ENCODE measurements at regions not wholly inside any gene's neighbourhood (a gene's known extent, or its start where the extent isn't known, plus 50 kb on each side); places are given as distances from the start of the nearest gene placed in this dataset.

- Histone ChIP-seq H3K27me3 (replicated peaks) (no peaks in the 10 kb centered on the region), H3K4me3 (ENCODE audit: low read depth, low read length) (no peak overlapping the region), H3K36me3 (replicated peaks) (no peaks in the 10 kb centered on the region), H3K27ac (no peak overlapping the region)
- in situ Hi-C loops (cut with HindIII; ENCODE audit: low pct_ligation_motif_present, low sequenced_read_pairs), result no loop called here
- no peak for DNase-seq
- TF ChIP-seq, protein P1, sequence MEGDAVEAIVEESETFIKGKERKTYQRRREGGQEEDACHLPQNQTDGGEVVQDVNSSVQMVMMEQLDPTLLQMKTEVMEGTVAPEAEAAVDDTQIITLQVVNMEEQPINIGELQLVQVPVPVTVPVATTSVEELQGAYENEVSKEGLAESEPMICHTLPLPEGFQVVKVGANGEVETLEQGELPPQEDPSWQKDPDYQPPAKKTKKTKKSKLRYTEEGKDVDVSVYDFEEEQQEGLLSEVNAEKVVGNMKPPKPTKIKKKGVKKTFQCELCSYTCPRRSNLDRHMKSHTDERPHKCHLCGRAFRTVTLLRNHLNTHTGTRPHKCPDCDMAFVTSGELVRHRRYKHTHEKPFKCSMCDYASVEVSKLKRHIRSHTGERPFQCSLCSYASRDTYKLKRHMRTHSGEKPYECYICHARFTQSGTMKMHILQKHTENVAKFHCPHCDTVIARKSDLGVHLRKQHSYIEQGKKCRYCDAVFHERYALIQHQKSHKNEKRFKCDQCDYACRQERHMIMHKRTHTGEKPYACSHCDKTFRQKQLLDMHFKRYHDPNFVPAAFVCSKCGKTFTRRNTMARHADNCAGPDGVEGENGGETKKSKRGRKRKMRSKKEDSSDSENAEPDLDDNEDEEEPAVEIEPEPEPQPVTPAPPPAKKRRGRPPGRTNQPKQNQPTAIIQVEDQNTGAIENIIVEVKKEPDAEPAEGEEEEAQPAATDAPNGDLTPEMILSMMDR (IDR thresholded peaks at IDR 0.05; ENCODE audit: low read depth, low read length, missing control alignments), result no peak
Observed at GRCh38 chr11:92670308-92670890, 299.1 kb upstream of the MTNR1B start.

GRCh38 chr11:92671081-92671480, 298.4 kb upstream of the MTNR1B start:
- no peaks in the 10 kb centered on the region for H3K36me3 ChIP-seq (replicated peaks)

DNA sequence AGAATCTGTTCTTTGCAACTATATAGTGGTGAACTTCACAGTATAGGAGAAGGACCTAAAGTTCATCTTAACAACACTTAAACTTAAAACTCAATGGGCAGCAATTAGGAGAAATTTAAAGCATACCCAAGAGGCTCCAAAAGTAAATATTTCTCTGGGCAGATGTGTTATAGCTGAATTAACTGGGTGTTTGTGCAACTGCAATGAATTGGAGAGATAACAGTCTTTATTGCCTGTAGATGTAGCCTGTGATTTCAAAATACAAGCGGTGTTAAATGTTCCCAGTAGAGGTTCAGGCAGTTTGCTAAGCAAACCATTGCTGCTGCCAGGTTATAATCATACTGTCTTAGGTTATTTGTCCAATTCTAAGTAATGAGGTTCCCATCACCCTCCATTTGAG, 294.1 kb upstream of the MTNR1B start:
- H3K27ac ChIP-seq, result no peak overlapping the region
- in situ Hi-C loops (cut with HindIII; ENCODE audit: low pct_ligation_motif_present, low sequenced_read_pairs), result no loop called here
- no peaks in the 10 kb centered on the region for H3K36me3 ChIP-seq (replicated peaks)
- H3K27me3 ChIP-seq (replicated peaks), result no peaks in the 10 kb centered on the region
- DNase-seq, result no peak
- H3K4me3 ChIP-seq (ENCODE audit: low read depth, low read length), result no peak overlapping the region
- TF ChIP-seq, protein P1 (IDR thresholded peaks at IDR 0.05; ENCODE audit: low read depth, low read length, missing control alignments), result no peak

More at GRCh38 chr11:92671081-92671480, 298.4 kb upstream of the MTNR1B start:
- no peak for DNase-seq
- Histone ChIP-seq H3K27me3 (replicated peaks) (no peaks in the 10 kb centered on the region), H3K4me3 (ENCODE audit: low read depth, low read length) (no peak overlapping the region), H3K27ac (no peak overlapping the region)
- TF ChIP-seq, protein P1 (IDR thresholded peaks at IDR 0.05; ENCODE audit: low read depth, low read length, missing control alignments), result no peak
- in situ Hi-C loops (cut with HindIII; ENCODE audit: low pct_ligation_motif_present, low sequenced_read_pairs), result no loop called here

GRCh38 chr11:92675810-92676209, 293.6 kb upstream of the MTNR1B start:
- no peak overlapping the region for H3K4me3 ChIP-seq (ENCODE audit: low read depth, low read length)
- in situ Hi-C loops (cut with HindIII; ENCODE audit: low pct_ligation_motif_present, low sequenced_read_pairs), result no loop called here
- H3K27ac ChIP-seq, result no peak overlapping the region
- H3K36me3 ChIP-seq (replicated peaks), result no peaks in the 10 kb centered on the region
- H3K27me3 ChIP-seq (replicated peaks), result no peaks in the 10 kb centered on the region
- TF ChIP-seq, protein P1 (IDR thresholded peaks at IDR 0.05; ENCODE audit: low read depth, low read length, missing control alignments), result no peak
- no peak for DNase-seq

DNA sequence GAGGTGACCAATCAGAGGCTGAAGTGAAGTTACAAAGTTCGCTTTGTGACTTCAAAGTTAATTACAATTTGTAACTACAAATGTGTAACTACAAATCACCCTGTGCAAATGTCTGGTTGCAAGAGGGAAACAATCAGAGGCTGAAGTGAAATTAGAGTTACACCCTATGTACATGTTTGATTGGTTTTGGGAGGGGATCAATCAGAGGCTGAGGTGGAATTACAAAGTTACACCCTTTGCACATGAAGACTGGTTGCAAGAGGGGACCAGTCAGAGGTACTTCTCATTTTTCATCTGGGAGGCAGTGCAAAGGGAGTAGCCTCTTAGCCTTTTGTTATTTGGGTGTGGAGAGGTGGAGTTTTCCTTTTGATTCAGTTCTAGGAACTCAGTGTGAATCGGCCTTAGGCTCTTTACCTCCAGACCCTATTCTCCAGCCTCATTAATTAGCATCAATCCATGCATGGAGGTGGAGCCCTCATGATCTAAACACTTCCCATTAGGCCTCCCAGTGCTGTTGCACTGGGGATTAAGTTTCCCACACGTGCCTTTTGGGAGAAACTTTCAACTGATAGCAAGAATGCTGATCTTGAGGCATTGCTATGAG, 291.3 kb upstream of the MTNR1B start:
- in situ Hi-C loops (cut with HindIII; ENCODE audit: low pct_ligation_motif_present, low sequenced_read_pairs), result no loop called here
- H3K27ac ChIP-seq, result no peak overlapping the region
- H3K27me3 ChIP-seq (replicated peaks), result no peaks in the 10 kb centered on the region
- no peaks in the 10 kb centered on the region for H3K36me3 ChIP-seq (replicated peaks)
- DNase-seq, result no peak
- TF ChIP-seq, protein P1 (IDR thresholded peaks at IDR 0.05; ENCODE audit: low read depth, low read length, missing control alignments), result no peak
- no peak overlapping the region for H3K4me3 ChIP-seq (ENCODE audit: low read depth, low read length)

DNA sequence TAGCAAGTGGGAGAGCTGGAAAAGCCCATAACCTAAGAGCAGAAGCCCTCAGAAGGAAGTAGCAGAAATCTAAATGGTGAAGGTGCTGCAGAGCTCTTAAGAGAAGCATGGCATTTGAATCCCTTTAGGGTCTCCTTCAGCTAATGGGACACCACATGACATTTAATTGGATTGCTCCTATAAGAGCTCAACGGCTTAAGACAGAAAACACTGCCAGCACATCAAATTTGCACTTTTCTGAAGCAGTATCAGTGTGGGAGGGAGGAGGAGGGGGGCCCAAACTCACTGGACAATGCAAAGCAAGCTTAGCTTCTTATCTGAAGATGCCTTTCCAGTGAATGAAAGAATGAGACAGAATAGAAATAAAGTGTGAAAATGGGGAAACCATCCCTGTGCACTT, 287.9 kb upstream of the MTNR1B start:
- no peak for DNase-seq
- H3K4me3 ChIP-seq (ENCODE audit: low read depth, low read length), result no peak overlapping the region
- H3K36me3 ChIP-seq (replicated peaks), result no peaks in the 10 kb centered on the region
- H3K27ac ChIP-seq, result no peak overlapping the region
- H3K27me3 ChIP-seq (replicated peaks), result no peaks in the 10 kb centered on the region
- in situ Hi-C loops (cut with HindIII; ENCODE audit: low pct_ligation_motif_present, low sequenced_read_pairs), result no loop called here
- TF ChIP-seq, protein P1 (IDR thresholded peaks at IDR 0.05; ENCODE audit: low read depth, low read length, missing control alignments), result no peak

Data from brain microvascular endothelial cell (primary cell).